Activated CD8-positive, alpha-beta memory T cell treated with anti-CD3 and anti-CD28 coated beads, Interleukin-2, amount 50 U/mL, for 48 hours (primary cell): ENCODE measurements at regions not wholly inside any gene's neighbourhood (a gene's known extent, or its start where the extent isn't known, plus 50 kb on each side); places are given as distances from the start of the nearest gene placed in this dataset.

Experiments used
- DNase-seq: peaks from one replicate; pipeline ENCODE4 v3.0.0-alpha.2; 2020

DNA sequence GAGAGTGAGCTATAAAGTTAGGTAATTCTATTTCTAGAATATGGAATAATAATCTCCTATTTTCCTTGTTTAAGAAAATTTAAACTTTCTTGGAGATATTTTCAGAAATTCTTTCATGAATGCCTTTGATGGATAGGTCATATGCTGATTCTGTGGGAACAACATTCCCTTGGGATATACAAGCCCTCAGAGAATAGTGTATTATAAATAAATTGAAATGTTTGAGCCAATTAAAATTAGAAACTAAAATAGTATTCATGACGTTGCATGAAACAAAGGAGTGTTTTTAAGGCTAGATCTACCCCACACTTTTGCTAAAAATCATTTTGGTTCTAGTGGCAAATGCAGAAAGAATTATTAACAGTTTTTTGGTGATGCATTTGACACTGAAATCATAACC, 269.3 kb upstream of the ANO3 start:
- DNase-seq = no peak

DNA sequence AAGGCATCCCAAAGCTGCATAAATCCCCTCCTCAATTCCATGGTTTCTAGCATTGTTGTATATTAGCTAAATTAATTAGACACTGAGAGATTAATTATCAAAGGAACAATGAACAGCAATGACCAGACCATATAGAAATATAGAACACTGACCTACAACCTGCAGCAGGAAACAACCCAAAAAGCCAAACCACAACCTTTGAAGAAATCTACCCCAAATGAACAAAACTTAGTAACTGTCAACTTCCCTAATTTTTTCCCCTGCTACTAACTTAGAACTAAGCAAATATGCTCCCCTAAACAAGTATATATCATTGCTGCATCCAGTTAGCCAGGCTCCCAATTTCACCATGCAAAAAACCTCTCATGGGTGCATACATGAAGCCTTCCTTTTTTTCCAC, 268.0 kb upstream of the ANO3 start:
- no peak for DNase-seq

DNA sequence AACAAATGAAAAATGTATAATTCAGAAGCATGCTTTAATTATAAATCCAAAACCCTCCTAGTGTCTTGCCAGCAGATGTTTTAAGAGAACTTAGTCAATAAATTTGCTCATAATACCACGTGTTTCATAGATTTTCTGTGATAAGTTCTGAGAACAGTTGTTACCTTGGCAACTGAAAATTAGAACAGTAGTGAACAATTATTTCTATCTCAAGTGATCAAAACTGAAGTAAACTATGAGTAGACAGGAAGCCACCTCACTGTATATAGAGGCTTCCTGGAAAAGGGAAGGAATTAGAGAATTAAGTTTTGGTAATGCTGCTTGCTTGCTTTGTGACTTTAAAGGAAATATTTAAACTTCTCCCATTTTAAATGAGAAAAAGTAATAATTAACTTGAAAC, 266.0 kb upstream of the ANO3 start:
- DNase-seq = no peak

DNA sequence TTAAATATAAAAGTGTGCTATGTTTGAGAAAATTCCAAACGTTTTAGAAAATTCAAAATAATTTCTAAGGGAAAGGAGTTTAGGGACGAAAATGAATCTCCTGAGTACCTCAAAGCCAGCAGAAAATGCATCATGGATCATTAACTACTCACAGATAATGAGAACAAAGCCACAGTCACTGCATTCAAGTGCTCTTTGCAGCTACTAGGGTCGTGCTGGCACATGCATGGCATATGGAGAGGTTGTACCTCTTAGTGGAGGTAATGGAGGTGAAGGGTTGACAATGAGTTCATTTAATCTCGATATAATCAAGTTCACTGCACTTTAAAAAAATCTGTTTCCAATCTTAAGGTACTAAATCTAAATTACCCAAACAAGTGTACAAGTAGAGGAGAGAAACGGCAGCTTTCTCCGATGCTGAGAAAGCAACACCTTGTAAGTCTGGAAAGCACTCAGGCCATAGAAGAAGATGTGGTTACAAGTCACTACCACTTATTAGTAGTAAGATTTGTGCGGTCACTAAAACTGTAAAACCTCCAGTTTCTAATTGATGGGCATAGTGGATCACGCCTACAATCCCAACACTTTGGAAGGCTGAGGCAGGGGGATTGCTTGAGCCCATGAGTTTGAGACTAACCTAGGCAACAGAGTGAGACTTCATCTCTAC, 261.1 kb upstream of the ANO3 start:
- no peak for DNase-seq

DNA sequence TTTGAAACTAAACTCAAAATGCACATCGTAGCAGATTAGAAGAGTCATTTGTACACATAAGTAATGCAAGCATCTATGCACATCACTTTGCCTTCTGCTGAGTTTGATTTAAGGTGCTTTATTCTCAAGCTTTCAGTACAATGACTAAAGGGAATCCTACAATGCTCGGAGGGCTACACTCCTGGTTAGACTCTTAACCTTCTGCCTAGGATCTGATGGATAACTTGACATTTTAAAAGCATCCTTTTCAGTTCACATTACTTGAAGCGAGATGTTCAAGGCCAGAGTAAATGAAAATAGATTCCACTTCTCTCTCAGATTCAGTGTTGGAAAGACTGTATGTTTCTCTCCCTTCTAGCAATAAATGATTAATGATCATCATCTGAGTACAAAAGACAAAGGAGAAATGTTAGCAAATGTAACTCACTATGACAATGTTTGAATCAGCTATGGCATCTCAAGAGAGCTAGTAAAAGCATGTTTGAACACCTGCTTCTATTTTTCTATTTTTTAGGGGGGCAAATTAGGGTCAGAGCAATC, 259.2 kb upstream of the ANO3 start:
- DNase-seq = no peak

DNA sequence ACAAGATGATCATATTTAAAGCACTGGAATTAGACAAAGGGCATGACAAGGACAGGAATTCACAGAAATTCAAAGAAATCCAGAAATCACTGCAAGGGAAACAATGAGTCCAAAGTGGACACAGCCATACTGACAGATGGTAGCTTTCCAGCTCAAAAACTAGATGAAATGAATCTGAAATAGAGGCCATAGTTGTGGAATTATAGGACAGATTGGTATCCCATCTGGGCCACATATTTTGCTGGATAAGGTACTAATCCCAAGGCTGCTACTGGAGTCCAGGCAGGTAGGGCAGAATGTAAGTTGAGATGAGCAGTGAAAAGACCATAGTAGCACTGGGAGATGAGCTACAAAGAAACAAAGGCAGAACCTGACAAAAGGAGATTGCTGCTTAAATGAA, 258.3 kb upstream of the ANO3 start:
- no peak for DNase-seq

DNA sequence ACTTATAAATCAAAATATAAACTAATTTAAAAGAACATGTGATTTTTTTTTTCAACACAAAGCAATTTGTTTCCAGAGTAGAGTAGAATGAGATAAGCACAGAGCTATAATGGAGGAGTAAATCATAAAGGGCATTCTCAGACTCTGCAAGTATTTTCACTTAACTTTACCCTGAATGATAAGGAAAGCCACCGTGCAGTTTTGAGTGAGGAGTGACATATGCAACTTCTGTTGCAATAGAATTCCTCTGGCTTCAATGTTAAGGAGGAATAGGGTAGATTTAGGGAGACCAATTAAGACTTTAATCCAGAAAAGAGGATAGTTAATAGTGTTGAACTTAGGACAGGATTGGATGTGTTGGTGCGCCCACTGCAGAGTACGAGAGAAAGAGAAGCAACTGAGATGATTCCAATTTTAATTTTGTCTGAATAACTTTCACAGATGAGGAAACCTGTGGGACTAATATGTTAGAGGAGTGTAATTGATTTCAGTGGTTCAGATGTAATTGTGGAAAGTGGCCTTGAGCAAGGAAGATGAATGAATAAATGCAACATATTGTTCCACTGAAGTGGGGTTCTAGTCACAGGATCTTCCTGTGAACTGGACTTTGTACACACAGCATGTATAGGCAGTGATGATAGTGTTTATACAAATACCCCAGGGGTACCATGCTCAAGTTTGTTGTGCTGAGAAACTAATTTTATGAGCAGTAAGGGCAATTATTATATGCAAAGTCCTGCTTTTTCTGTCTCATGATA, 255.5 kb upstream of the ANO3 start:
- DNase-seq = no peak

DNA sequence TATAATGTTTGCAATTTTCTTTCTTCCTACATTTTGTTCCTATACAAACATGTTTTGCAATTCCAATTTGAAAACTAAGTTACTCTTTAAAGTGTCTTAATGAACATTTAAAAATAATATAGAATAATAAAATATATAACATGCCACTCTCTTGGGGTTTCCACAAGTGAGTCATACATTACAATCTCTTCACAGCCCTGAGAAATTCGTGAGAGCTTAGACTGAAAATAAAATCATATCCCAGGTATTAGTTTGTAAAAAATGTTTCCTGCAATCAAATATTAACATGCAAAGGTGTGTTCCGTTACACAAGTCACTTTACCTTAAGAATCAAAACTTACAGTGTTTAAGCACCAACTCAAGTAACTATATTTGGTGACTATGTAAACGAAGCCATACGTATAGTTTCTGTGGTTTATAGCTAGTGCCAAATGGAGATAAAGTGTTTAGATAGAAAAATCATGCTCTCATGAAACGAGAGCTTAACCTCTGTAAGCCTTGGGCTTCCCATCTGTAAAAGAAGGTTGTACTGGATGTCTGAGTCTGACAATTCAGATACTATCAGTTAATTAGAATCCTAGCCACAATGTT, 253.6 kb upstream of the ANO3 start:
- no peak for DNase-seq

DNA sequence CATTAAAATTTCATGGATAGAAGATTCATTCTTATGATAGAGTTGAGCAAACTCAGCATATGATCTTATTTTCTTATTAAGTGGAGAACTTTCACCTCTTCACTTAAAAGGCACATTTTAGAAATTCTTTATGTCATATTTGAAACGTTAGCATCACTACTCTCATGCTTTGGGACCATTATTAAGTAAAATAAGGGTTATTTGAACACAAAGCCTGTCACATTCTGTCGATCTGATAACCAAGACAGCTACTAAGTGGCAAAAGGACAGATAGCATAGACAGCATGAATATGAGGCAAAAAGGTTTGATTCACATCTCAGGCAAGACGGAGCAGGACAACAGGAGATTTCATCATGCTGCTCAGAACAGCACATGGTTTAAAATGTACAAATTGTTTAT, 247.6 kb upstream of the ANO3 start:
- no peak for DNase-seq

DNA sequence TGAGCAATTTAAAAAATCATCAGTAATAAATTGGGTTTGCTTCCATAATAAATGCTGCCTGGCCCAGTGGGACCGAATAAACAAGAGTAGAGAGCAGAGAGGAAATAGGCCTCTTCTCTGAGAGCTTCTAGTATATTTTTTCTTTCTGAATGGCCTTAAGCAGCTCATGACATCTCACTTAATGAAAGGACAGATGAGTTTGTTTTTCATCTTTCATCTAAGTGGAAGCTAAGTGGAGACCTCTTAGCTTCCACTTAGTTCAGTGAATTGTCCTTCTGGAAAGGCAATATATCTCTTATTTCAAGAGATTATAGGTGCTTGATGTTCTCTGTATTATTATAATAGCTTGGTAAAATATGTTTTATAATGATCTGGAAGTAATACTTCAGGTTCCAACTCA, 245.9 kb upstream of the ANO3 start:
- no peak for DNase-seq

DNA sequence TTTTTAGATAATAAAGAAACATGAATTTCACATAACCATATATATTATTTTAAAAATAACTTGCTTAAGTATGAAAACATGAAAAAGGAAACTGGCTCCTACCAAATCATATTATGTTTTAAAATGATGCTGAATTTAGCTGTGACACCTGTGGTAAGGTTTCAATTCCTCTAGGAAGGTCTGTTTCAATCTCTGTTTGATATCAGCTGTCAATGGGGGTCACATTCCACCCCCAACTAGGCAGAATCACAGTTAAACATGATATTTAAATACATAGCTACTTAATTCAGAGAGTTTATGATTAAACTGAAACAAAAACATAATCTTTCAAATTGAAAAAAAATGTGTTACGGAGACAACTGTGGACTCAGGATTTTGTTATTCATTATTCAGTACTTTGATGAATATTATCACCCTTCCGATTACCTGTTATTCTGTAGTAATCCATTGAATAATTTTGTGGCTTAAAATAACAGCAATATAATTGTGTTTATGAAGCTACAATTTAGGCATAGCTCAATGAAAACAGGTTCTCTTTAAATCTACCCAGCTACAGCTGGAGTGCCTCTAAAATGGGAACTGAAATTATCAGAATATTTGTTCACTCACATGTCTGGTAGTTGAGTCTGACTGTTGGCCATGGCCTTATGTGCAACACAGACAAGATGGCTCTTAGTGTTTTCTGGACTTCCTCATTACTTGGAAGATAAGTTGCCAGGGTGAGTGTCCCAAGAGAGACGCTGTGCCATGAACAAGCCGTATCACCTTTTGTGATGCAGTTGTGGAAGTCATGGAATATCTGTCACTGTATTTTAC, 244.6 kb upstream of the ANO3 start:
- DNase-seq = no peak

DNA sequence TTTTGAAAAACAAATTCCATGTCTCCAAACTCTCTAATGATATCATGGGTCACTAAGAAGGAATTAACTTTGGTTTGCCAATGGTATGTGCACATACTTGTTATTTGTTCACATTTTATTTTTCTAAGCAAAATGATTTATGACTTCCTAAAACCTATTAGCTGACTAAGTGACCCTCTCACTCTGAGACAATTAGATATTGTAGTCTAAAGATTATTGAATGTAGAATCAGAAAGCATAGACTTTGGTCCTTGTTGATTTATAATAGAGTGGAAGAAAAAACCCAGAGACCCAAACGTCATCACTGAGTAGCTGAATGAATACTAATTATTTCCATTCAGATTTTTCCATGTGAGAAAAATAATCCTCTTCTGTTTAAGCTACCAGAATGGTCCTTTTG, 243.5 kb upstream of the ANO3 start:
- no peak for DNase-seq

DNA sequence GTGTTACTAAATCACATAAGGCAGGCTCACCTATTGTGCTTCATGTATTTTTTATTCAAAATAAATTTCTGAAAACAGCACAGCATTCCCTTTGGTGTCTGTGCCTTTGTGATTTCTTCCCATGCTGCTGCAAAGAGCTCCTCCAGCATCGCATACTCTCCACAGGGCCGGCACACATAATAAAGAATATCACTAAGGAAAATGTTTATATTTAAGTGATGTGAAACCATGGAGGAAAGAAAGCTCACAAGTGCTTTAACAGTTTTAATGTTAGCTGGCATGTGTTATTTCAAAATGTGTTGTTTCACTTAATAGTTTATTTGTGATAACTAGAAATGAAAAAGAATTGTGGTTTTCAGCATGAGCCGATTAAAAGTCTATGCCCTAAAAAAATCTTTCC, 241.3 kb upstream of the ANO3 start:
- DNase-seq = no peak

DNA sequence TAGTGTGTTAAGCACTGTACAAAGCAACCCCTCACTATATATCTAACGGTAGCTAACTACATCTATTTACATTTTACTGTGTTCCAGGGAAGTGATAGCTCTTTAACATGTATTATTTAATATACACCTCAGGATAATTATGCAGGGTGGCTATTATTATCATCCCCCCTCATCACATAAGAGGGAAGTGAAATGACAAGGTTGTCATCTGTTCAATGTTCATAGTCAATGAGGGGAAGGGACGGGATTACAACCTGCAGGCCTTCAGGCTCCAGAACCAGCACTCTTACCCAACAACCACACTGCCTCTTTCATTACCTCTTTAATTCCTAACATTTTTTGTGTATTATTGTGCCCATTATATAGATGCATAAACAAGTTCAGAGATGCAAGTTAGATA, 238.7 kb upstream of the ANO3 start:
- DNase-seq = no peak

DNA sequence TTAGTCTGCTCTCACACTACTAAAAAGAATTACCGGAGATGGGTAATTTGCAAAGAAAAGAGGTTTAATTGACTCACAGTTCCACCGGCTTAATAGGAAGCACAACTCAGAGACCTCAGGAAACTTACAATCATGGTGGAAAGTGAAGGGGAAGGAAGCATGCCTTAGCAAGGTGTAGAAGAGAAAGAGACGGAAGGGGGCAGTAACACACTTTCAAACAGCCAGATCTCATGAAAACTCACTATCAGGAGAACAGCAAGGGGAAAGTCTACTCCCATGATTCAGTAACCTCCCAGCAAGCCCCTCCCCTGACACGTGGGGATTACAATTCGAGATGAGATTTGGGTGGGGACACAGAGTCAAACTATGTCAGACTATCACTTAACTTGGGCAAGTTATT, 236.6 kb upstream of the ANO3 start:
- no peak for DNase-seq

DNA sequence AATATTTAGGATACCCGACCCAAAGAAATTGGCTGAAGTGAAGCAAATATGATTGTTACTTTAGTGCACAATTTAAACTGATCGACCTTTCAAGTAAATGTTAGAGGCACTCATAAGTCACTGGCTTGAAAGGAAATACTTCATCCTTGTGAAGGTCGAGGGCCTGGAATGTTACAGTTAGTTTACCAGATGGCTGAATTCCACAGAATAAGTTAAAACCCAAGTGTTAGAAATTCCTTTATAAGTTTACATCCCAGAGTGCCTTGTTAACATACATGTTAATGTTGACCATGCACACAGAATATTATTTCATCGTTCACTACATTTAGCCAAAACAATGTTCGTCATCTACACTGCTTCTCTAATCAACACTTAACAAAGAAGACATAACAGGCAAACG, 235.5 kb upstream of the ANO3 start:
- no peak for DNase-seq

DNA sequence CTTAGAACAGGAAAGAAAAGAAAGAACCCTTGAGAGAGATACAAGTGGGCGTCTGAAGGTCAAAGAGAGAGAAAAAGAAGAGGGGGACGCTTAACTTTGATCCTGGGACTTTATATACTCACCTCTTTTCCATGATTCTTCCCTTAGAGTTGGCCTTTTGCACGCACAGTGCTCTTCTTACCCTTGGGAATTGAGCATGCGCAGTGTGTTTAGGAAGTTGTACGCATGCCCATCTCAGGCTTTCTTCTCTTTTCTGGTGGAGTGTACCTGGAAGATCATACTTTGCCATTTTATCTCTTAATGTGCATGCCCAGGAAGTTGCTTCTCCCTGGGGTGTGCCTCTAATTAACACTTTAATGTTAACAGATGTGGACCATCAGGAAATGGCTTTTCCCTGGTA, 229.6 kb upstream of the ANO3 start:
- DNase-seq = no peak

DNA sequence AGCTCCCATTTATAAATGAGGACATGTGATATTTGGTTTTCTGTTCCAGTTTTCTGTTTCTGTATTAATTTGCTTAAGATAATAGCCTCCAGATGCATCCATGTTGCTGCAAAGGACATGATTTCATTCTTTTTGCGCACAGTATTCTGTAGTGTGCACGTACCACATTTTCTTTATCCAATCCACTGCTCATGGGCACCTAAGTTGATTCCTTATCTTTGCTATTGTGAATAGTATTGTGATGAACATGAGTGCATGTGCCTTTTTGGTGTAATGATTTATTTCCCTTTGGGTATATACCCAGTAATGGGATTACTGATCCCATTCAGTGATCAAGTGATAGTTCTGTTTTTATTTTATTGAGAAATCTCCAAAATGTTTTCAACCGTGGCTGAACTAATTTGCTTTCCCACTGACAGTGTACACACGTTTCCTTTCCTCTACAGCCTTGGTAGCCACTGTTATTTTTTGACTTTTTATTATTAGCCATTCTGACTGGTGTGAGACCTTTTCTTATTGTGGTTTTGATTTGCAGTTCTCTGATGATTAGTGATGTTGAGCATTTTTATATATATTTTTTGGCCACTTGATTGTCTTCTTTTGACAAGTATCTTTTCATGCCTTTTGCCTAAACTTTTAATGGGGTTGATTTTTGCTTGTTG, 226.0 kb upstream of the ANO3 start:
- no peak for DNase-seq

DNA sequence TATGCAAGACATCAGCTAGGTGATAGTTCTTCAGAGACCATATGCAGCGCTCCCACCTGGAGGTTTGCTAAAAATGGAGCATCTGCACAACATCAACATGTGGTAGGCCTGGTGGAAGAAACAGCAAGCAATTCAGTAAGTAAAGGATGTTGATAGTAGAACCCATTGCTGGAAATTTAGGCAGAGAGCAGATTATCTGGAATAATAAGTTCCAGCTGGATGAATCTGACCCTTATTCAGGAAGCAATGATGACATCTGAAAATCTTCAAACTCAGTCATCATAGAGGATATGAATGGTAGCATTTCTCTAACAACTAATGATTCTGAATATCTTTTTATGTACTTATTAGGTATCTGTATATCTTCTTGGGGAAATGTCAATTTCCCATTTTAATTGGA, 225.2 kb upstream of the ANO3 start:
- no peak for DNase-seq

DNA sequence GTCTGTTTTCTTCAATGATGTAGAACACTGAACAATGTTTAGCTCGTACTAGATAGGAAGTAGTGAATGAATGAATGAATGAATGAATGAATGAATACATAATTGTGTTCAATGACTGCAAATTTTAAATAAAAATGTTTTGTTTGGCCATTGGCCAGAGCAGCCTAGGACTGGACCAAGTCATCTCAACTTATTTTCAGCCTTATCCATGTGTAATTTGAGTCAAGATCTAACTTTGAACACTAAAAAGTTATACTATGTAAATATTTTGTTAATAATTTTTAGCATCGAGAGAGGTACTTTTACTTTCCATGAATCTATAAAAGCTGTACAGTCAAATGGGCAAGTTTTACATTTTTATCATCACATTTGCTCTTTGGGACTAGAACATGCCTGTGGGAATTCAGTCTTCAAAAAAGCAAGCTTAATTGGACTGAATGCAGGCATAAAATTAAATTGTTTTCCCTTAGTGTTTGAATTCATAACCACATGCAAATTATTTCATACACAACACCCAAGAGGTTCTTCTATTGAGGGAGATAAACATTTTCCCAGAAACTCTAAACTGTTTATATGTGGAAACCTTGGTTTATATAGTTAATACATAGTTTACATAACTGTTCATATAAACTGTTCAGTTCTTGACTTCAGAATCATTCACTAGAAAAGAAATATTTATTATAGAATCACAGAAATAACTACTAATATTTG, 222.1 kb upstream of the ANO3 start:
- DNase-seq = no peak

DNA sequence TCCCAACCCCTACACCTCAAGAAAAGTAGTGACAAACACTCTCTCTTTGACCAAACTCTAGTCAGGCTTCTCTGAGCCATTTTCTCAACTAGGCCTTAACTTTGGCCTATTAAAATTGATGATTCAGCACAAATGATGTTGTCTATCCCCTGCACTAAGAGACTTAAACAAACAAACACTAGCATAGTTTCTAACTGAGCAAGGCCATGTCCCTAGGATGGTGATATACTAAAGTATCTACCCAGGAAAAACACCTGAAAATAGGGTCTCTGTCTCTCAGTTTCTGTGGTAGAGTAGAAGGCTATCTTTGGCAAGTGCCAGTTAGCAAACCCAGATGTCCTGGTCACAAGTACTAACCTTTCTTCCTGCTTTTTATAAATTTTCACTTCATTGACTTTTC, 219.7 kb upstream of the ANO3 start:
- no peak for DNase-seq

DNA sequence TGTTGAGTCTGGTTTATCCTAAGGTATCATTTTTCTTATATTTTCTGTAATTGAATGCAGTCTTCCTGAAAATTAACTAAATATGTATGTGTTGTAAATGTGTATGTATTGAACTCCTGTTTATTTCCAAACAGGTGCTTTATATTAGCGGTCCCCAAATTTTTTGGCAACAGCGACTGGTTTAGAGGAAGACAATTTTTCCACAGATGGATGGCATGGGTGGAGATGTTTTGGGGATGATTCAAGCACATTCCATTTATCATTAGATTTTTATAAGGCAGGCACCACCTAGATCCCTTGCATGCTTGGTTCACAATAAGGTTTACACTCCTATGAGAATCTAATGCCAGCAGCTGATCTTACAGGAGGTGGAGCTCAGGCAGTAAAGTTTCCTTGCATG, 210.5 kb upstream of the ANO3 start:
- no peak for DNase-seq
